Osteoblast (primary cell): ENCODE measurements at regions not wholly inside any gene's neighbourhood (a gene's known extent, or its start where the extent isn't known, plus 50 kb on each side); places are given as distances from the start of the nearest gene placed in this dataset.

Experiments used
- DNase-seq: peaks from one replicate; pipeline ENCODE4 v3.0.0; 2011; ENCODE audit warnings: low spot score, mixed read lengths; ENCODE audit not compliant: insufficient read length; ENCODE audit errors: missing footprints
- H2AFZ ChIP-seq: 2 replicates; pipeline ENCODE4 v1.6.0; 2011; ENCODE audit warnings: mild to moderate bottlenecking, low read length
- H3K27ac ChIP-seq: 2 replicates; pipeline ENCODE4 v1.5.1; 2011; ENCODE audit warnings: mild to moderate bottlenecking, low read depth, low read length, moderate library complexity
- H3K27me3 ChIP-seq: 2 replicates; pipeline ENCODE4 v1.6.0; 2012; ENCODE audit warnings: mild to moderate bottlenecking, control low read depth, inconsistent platforms, low read length, moderate library complexity; ENCODE audit not compliant: insufficient read depth
- H3K36me3 ChIP-seq: 2 replicates; pipeline ENCODE4 v1.5.1; 2011; ENCODE audit warnings: mild to moderate bottlenecking, low read length, control low read depth, moderate library complexity; ENCODE audit not compliant: insufficient read depth
- H3K4me1 ChIP-seq: 2 replicates; pipeline ENCODE4 v1.5.1; 2011; ENCODE audit warnings: mild to moderate bottlenecking, low read length, control low read depth, moderate library complexity; ENCODE audit not compliant: insufficient read depth
- H3K4me2 ChIP-seq: 2 replicates; pipeline ENCODE4 v1.6.0; 2011; ENCODE audit warnings: mild to moderate bottlenecking, low read length; ENCODE audit not compliant: insufficient read depth
- H3K4me3 ChIP-seq: fragments of 200-600 bp; sonication (generic); 3 replicates; pipeline ENCODE4 v1.5.1; 2012; ENCODE audit warnings: mild to moderate bottlenecking, low read length, inconsistent platforms; ENCODE audit not compliant: insufficient read depth
- H3K79me2 ChIP-seq: 2 replicates; pipeline ENCODE4 v1.6.0; 2012; ENCODE audit warnings: mild to moderate bottlenecking, low read length, control low read depth, inconsistent platforms; ENCODE audit not compliant: insufficient read depth
- H3K9me3 ChIP-seq: 2 replicates; pipeline ENCODE4 v1.5.1; 2011; ENCODE audit warnings: low read depth, low read length, control low read depth
- H4K20me1 ChIP-seq: 2 replicates; pipeline ENCODE4 v1.6.0; 2012; ENCODE audit warnings: mild to moderate bottlenecking, low read length, control low read depth; ENCODE audit not compliant: insufficient read depth
- TF ChIP-seq, protein P1 (sequence below): IDR thresholded peaks from 2 replicates; pipeline ENCODE4 v1.5.1; 2011; ENCODE audit warnings: mild to moderate bottlenecking, low read depth, low read length, moderate library complexity; ENCODE audit errors: extremely low read depth

DNA sequence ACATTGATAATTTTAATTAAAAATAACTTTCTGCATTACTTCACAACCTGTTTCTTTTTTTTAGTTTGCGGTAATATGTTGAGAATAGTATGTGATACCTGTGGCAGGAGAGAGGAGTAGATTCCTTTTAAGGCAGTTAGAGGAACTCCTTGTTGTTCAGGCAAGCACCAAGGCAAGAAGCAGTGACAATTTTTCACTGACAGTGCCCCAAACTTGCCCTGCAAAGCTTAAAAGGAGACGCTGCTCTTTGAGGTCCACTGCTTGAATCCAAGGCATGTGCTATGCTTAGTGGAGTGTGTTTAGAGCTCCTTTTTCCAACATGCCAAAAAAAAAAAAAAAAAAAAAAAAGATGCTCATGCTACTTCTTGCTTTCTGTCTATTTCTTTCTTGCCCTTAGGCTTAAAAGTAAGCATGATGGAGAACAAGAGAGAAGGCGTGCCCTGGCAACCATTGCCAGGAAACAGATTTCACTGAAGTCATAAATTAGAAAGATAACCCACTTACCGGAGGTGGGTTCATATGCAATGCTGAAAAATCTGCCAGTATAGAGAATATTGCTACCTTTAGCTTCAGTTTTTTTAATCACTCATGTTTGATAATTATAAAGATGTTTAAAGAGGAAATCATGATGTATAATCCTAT is 58.3 kb upstream of the DYRK2 start:
- peaks cover 5% of the 10 kb centered on the region for H3K4me1 ChIP-seq
- H3K79me2 ChIP-seq, result no peaks in the 10 kb centered on the region
- TF ChIP-seq, protein P1, sequence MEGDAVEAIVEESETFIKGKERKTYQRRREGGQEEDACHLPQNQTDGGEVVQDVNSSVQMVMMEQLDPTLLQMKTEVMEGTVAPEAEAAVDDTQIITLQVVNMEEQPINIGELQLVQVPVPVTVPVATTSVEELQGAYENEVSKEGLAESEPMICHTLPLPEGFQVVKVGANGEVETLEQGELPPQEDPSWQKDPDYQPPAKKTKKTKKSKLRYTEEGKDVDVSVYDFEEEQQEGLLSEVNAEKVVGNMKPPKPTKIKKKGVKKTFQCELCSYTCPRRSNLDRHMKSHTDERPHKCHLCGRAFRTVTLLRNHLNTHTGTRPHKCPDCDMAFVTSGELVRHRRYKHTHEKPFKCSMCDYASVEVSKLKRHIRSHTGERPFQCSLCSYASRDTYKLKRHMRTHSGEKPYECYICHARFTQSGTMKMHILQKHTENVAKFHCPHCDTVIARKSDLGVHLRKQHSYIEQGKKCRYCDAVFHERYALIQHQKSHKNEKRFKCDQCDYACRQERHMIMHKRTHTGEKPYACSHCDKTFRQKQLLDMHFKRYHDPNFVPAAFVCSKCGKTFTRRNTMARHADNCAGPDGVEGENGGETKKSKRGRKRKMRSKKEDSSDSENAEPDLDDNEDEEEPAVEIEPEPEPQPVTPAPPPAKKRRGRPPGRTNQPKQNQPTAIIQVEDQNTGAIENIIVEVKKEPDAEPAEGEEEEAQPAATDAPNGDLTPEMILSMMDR, result no peak
- H4K20me1 ChIP-seq, result no peaks in the 10 kb centered on the region
- no peaks in the 10 kb centered on the region for H3K27me3 ChIP-seq
- DNase-seq, result no peak
- no peak overlapping the region for H3K27ac ChIP-seq
- H2AFZ ChIP-seq, result no peak overlapping the region
- H3K4me3 ChIP-seq, result no peak overlapping the region
- H3K9me3 ChIP-seq, result no peaks in the 10 kb centered on the region
- H3K36me3 ChIP-seq, result no peaks in the 10 kb centered on the region
- no peak overlapping the region for H3K4me2 ChIP-seq

DNA sequence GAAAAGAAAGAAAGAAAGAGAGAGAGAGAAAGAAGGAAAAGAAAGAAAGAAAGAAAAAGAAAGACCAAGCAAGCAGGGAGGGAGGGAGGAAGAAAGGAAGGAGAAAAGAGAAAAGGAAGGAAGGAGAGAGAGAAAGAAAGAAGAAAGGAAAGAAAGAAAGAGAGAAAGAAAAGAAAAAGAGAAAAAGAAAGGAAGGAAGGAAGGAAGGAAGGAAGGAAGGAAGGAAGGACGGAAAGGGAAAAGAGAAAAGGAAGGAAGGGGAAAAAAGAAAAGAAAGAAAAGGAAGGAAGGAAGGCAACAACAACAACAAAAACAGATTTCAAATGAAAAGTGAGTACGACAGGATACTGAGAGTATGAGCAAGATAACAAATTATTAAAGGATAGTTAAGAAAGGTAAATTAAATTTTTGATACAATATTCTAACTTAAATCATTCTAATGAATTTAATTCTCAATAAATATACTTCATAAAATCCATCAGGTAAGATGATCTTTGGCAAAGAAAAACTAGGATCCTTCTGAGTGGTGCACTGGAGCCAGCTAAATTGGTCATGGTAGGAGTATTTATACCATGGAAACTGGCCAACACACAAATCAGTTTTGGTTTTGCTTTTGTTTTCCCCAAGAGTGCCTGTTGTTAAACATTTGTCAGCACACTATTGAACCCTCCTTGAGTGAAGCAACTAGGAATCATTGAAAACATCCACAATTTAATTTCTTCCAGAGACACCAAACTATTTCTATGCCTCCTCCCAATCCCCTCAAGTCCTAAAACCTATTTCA is 56.1 kb upstream of the DYRK2 start:
- no peaks in the 10 kb centered on the region for H3K9me3 ChIP-seq
- H3K4me1 ChIP-seq, result peaks cover 5% of the 10 kb centered on the region
- peak overlapping the region; percentile 18 for H3K4me2 ChIP-seq
- no peaks in the 10 kb centered on the region for H3K27me3 ChIP-seq
- H3K27ac ChIP-seq, result no peak overlapping the region
- H2AFZ ChIP-seq, result no peak overlapping the region
- no peak overlapping the region for H3K4me3 ChIP-seq
- no peaks in the 10 kb centered on the region for H3K79me2 ChIP-seq
- TF ChIP-seq, protein P1, result no peak
- no peaks in the 10 kb centered on the region for H3K36me3 ChIP-seq
- H4K20me1 ChIP-seq, result no peaks in the 10 kb centered on the region
- DNase-seq, result peak; percentile 65

DNA sequence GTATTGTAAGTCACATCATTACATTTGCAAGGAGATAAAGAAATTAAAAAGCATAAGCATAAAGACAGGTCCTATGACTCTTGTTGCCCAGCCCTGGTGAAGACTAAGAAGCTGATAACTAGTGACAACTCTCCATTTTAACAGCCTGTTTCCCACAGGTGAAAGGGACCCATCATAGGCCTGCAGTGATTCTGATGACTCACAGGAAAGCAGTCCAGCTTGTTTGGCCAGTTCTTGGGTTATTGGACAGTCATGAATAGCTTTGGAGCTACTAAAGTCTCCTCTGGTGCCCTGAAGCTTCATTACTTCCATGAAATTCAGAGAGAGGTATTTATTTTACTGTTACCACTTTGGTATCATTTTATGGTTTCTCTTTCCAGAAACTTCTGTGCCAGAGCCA is 55.5 kb upstream of the DYRK2 start:
- Histone ChIP-seq H3K27me3 (no peaks in the 10 kb centered on the region), H3K4me1 (peaks cover 5% of the 10 kb centered on the region), H3K36me3 (no peaks in the 10 kb centered on the region), H2AFZ (no peak overlapping the region), H3K27ac (no peak overlapping the region), H3K4me2 (peak overlapping the region; percentile 18), H4K20me1 (no peaks in the 10 kb centered on the region), H3K4me3 (no peak overlapping the region), H3K9me3 (no peaks in the 10 kb centered on the region), H3K79me2 (no peaks in the 10 kb centered on the region)
- DNase-seq, result no peak
- TF ChIP-seq, protein P1, result no peak

DNA sequence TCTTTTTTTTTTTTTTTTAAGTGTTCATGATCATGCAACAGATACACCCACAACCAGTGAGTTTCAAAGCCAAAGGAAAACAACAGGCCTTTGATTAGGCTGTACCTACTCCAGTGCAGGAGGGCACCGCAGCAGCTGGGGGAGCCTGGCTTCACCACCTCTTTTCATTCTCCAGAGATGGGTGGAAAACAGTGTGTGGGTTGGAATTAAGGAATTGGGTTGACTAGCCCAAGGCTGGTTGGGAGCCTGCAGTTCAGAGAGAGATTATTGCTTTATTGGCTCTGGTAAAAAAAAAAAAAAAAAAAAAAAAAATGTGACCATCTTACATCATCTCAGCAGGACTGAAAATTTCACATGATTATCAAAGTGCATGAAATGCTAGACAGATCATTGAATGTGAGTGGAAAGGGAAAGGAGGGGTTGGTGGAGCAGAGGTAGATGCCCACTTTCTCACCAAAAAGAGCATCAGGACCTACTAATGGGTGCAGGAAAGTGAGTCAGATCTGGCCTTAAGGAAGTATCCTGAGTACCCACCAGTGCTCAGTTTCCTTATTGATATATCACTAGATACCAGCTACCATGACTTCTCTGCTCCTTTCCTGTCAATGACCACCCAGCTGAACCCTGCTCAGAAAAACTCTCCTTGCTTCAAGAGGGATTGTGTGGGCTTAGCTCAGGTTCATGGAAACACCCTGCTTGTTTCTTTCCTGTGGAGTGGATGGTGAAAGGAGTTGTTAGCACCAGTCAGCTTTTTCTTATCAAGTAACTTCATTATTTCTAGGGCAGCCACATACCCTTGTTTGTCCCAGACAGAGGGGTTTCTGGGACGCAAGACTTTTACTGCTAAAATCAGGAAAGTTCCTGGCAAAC is 54.8 kb upstream of the DYRK2 start:
- Histone ChIP-seq H3K9me3 (no peaks in the 10 kb centered on the region), H4K20me1 (no peaks in the 10 kb centered on the region), H3K4me2 (no peak overlapping the region), H3K36me3 (no peaks in the 10 kb centered on the region), H2AFZ (no peak overlapping the region), H3K27ac (no peak overlapping the region), H3K79me2 (no peaks in the 10 kb centered on the region), H3K4me1 (peaks cover 5% of the 10 kb centered on the region), H3K4me3 (no peak overlapping the region), H3K27me3 (no peaks in the 10 kb centered on the region)
- no peak for DNase-seq
- TF ChIP-seq, protein P1, result no peak
